ENCODE measurements at regions not wholly inside any gene's neighbourhood (a gene's known extent, or its start where the extent isn't known, plus 50 kb on each side); places are given as distances from the start of the nearest gene placed in this dataset.

GRCh38 chr10:130807721-130808120 lies 503.8 kb downstream of the TCERG1L start:
- WGBS, 3 donors, result 79 to 81% (median 80%) methylated on average over 9 of the region's 9 CpGs
- no peak for DNase-seq

DNA sequence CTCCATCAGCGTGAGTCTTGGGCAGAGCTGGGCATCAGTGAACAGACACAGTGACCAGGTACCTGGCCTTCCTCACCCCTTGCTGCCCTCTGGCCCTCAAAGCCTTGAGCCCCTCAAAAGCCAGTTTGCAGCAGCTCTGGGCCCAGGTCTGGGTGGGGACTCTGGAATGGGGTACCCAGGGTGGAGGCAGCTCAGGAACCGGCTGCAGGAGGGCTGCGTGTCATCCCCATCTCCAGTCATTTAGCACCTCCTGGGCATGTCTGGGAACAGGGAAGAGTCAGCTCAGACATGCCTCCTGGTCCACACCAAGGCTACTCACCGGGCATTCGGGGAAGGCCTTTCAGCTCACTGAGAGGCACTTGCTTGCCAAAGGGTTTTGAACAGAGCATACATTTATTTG lies 503.3 kb downstream of the TCERG1L start:
- TF ChIP-seq POLR2A (IDR thresholded peaks at IDR 0.05) (no peak), CTCF (IDR thresholded peaks at IDR 0.05) (no peak), EP300 (IDR thresholded peaks at IDR 0.05) (no peak)
- 70 to 86% (median 85%) methylated on average over 5 of the region's 5 CpGs for WGBS, 3 donors
- intact Hi-C loops (cut with DNase I), result no loop called here
- no peaks in the 10 kb centered on the region for H3K27me3 ChIP-seq
- H3K36me3 ChIP-seq, result no peaks in the 10 kb centered on the region
- no peaks in the 10 kb centered on the region for H3K4me1 ChIP-seq (ENCODE audit: insufficient read depth)
- no peak overlapping the region for H3K4me3 ChIP-seq
- H3K27ac ChIP-seq, result no peak overlapping the region
- no peak for DNase-seq
- H3K9me3 ChIP-seq, result no peaks in the 10 kb centered on the region

More at GRCh38 chr10:130807721-130808120, 503.8 kb downstream of the TCERG1L start:
- no peaks in the 10 kb centered on the region for H3K4me1 ChIP-seq (ENCODE audit: insufficient read depth)
- H3K27me3 ChIP-seq, result no peaks in the 10 kb centered on the region
- no peaks in the 10 kb centered on the region for H3K9me3 ChIP-seq
- H3K36me3 ChIP-seq, result no peaks in the 10 kb centered on the region
- intact Hi-C loops (cut with DNase I), result no loop called here
- no peak for TF ChIP-seq EP300 (IDR thresholded peaks at IDR 0.05)
- no peak for TF ChIP-seq POLR2A (IDR thresholded peaks at IDR 0.05)
- no peak for TF ChIP-seq CTCF (IDR thresholded peaks at IDR 0.05)
- no peak overlapping the region for H3K4me3 ChIP-seq
- no peak overlapping the region for H3K27ac ChIP-seq

DNA sequence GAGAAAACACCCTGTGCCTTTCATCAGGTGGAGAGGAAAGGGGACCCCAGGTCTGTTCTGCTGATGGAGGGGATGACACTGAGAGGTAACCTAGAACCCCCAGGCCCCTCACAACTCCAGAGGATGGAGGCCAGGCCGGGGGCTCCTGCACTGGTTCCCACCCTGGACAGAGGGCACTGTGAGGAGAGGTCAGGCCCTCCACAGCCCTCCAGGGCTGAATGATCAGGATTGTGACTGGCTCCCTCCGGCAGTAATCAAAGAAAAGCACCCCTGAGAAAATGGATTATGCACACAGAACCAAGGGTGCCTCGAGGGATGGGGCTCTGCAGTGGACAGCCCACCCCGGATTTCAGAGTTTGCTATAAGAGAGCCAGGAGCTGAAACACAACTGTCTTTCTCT lies 502.8 kb downstream of the TCERG1L start:
- 67 to 68% (median 67%) methylated on average over 4 of the region's 4 CpGs for WGBS, 3 donors
- H3K9me3 ChIP-seq, result no peaks in the 10 kb centered on the region
- no peaks in the 10 kb centered on the region for H3K4me1 ChIP-seq (ENCODE audit: insufficient read depth)
- H3K27ac ChIP-seq, result no peak overlapping the region
- intact Hi-C loops (cut with DNase I), result no loop called here
- no peak for DNase-seq
- H3K27me3 ChIP-seq, result no peaks in the 10 kb centered on the region
- no peak for TF ChIP-seq EP300 (IDR thresholded peaks at IDR 0.05)
- no peak for TF ChIP-seq CTCF (IDR thresholded peaks at IDR 0.05)
- TF ChIP-seq POLR2A (IDR thresholded peaks at IDR 0.05), result no peak
- no peak overlapping the region for H3K4me3 ChIP-seq
- no peaks in the 10 kb centered on the region for H3K36me3 ChIP-seq

GRCh38 chr10:130809181-130809580 lies 502.3 kb downstream of the TCERG1L start:
- H3K4me3 ChIP-seq, result no peak overlapping the region
- no peaks in the 10 kb centered on the region for H3K9me3 ChIP-seq
- no peak overlapping the region for H3K27ac ChIP-seq
- no peaks in the 10 kb centered on the region for H3K4me1 ChIP-seq (ENCODE audit: insufficient read depth)
- no peak for TF ChIP-seq EP300 (IDR thresholded peaks at IDR 0.05)
- no peak for TF ChIP-seq POLR2A (IDR thresholded peaks at IDR 0.05)
- TF ChIP-seq CTCF (IDR thresholded peaks at IDR 0.05), result no peak
- no peak for DNase-seq
- H3K36me3 ChIP-seq, result no peaks in the 10 kb centered on the region
- intact Hi-C loops (cut with DNase I), result no loop called here
- 50 to 59% (median 57%) methylated on average over 8 to 9 of the region's 9 CpGs for WGBS, 3 donors
- H3K27me3 ChIP-seq, result no peaks in the 10 kb centered on the region

Data from ovary (tissue), 7 donors.